OCI-LY7 (cell line): ENCODE measurements at regions not wholly inside any gene's neighbourhood (a gene's known extent, or its start where the extent isn't known, plus 50 kb on each side); places are given as distances from the start of the nearest gene placed in this dataset.
A peak's percentile ranks its signal among the peaks of the same experiment; 100 is the strongest.

Experiments used
- BruUV-seq: library from RNA; stranded (reverse); fragments of 400-500 nt; replicated peaks from 2 replicates; lab custom pipeline; 2021; lab: Mats Ljungman, UMichigan
- CTCF ChIA-PET: fragments of 300-600 bp; sonication (Branson Sonifier 250); formaldehyde crosslinking; loops from one replicate; lab custom pipeline; 2022; ENCODE audit warnings: antibody characterized with exemption; ENCODE audit not compliant: unreplicated experiment; lab: Charles Lee
- POLR2A ChIA-PET: fragments of 300-600 bp; sonication (Branson Sonifier 250); formaldehyde crosslinking; loops from one replicate; lab custom pipeline; 2022; ENCODE audit warnings: antibody characterized with exemption; lab: Charles Lee
- DNase-seq: peaks from one replicate; pipeline ENCODE4 v3.0.0-alpha.2; 2015; ENCODE audit warnings: low spot score
- H2AFZ ChIP-seq: fragments of 200-600 bp; sonication (generic), shearing (Covaris generic); 2 replicates; pipeline ENCODE4 v1.6.1; 2014; ENCODE audit warnings: mild to moderate bottlenecking, antibody characterized with exemption, low read length, moderate library complexity
- H3K27ac ChIP-seq: fragments of 200-600 bp; sonication (generic); 2 replicates; pipeline ENCODE4 v1.5.1; 2014; ENCODE audit warnings: mixed run types, low read depth, mild to moderate bottlenecking, moderate library complexity, low read length, inconsistent platforms; ENCODE audit not compliant: poor library complexity, severe bottlenecking
- H3K36me3 ChIP-seq: fragments of 200-600 bp; sonication (generic); 2 replicates; pipeline ENCODE4 v1.6.1; 2014; ENCODE audit warnings: mild to moderate bottlenecking, antibody characterized with exemption, low read length, moderate library complexity, mixed read lengths; ENCODE audit not compliant: insufficient read depth
- H3K4me1 ChIP-seq: fragments of 200-600 bp; sonication (generic); 2 replicates; pipeline ENCODE4 v1.5.1; 2014; ENCODE audit warnings: mild to moderate bottlenecking, low read length; ENCODE audit not compliant: insufficient read depth, poor library complexity, severe bottlenecking
- H3K4me2 ChIP-seq: fragments of 200-600 bp; sonication (generic); 2 replicates; pipeline ENCODE4 v1.6.1; 2014; ENCODE audit warnings: mild to moderate bottlenecking, low read length
- H3K4me3 ChIP-seq: fragments of 200-600 bp; sonication (generic); 2 replicates; pipeline ENCODE4 v1.5.1; 2014; ENCODE audit warnings: mild to moderate bottlenecking, low read depth, low read length; ENCODE audit not compliant: poor library complexity, severe bottlenecking
- H3K79me2 ChIP-seq: fragments of 200-600 bp; sonication (generic); 2 replicates; pipeline ENCODE4 v1.6.1; 2016; ENCODE audit warnings: low read depth, mild to moderate bottlenecking, low read length, moderate library complexity, mixed read lengths; ENCODE audit not compliant: insufficient read depth
- H3K9me2 ChIP-seq: fragments of 200-600 bp; sonication (generic); 2 replicates; pipeline ENCODE4 v1.6.1; 2016; ENCODE audit warnings: mild to moderate bottlenecking, low read length, mixed read lengths; ENCODE audit not compliant: insufficient read depth
- H3K9me3 ChIP-seq: fragments of 200-600 bp; sonication (generic); 2 replicates; pipeline ENCODE4 v1.6.1; 2014; ENCODE audit warnings: mild to moderate bottlenecking, mixed run types, low read length, mixed read lengths
- H4K20me1 ChIP-seq: fragments of 200-600 bp; sonication (generic); 2 replicates; pipeline ENCODE4 v1.6.1; 2014; ENCODE audit warnings: mild to moderate bottlenecking, antibody characterized with exemption, low read length, moderate library complexity, mixed read lengths; ENCODE audit not compliant: insufficient read depth
- CTCF ChIP-seq: fragments of 200-600 bp; sonication (generic); conservative IDR thresholded peaks from 2 replicates; pipeline ENCODE4 v1.5.1; 2014; ENCODE audit warnings: mild to moderate bottlenecking, antibody characterized with exemption, low read length, moderate library complexity, mixed read lengths
- EZH2phosphoT487 ChIP-seq: fragments of 200-600 bp; sonication (generic); IDR thresholded peaks from 2 replicates; pipeline ENCODE4 v1.6.1; 2018; ENCODE audit warnings: low read depth, borderline replicate concordance, mild to moderate bottlenecking, mixed run types, antibody characterized with exemption, low read length, moderate library complexity, mixed read lengths
- intact Hi-C: fragments of 100-400 bp; cut with micrococcal nuclease; formaldehyde crosslinking; loops from one replicate; pipeline ENCODE4 v1.10.0; 2022; ENCODE audit not compliant: unreplicated experiment

- no peaks in the 10 kb centered on the region for H3K36me3 ChIP-seq
These were observed 243.9 kb downstream of the FAM43A start for GRCh38 chr3:194929578-194929960.

DNA sequence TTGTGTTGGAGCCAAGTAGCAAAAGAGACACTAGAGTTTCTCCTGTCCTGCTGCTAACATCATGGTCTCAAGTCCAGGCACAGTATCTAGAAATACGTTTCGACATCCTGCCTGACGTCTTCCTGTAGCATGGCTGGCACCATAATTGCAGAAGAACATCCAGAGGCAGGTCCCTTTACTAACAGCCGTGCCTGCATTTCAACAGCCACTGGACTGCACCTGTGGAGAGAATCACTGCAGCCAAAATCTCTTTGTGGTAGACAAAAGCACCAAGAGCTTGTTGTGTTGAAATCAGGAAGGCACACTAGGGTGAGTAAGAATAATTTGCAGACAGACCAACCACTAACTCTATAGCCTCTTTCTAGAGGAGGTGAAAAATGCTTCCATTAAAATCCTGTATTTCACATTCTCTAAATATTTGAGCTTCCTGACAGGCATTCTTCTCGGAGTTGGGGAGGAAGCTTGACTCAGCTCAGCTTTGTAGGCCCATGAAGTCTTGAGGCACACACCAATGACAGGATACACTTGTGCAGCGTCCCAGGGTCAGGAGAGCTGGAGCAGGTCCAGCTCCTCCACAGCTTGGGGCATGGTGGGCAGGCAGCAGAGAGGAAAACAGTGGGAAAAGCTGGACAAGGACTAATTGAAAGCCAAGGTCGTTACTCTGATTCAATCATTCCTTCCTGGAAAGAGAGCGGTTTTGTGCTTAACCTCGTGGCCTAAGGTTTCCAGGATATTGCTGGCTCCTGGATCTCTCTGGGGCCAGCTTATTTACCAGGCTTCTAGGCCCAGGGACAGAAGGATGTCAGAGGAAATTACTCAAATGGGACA lies 244.9 kb downstream of the FAM43A start:
- intact Hi-C loops, result no loop called here
- H4K20me1 ChIP-seq, result no peaks in the 10 kb centered on the region
- no TSS peak for BruUV-seq
- TF ChIP-seq CTCF (no peak), EZH2phosphoT487 (no peak)
- ChIA-PET CTCF (no interaction called here), POLR2A (interaction anchor here (0.6 kb wide), 1 partner anchor 190 kb away, joined by 3 read pairs; no protein-coding TSS in a partner anchor)
- no peak overlapping the region for H3K4me2 ChIP-seq
- H3K36me3 ChIP-seq, result no peaks in the 10 kb centered on the region
- no peak overlapping the region for H3K27ac ChIP-seq
- H2AFZ ChIP-seq, result no peak overlapping the region
- peak; percentile 13 for DNase-seq
- H3K9me2 ChIP-seq, result no peaks in the 10 kb centered on the region
- 0 out of 2 replicates have a peak, but pooled peaks cover 7% of the 10 kb centered on the region for H3K9me3 ChIP-seq
- H3K79me2 ChIP-seq, result no peaks in the 10 kb centered on the region
- H3K4me3 ChIP-seq, result no peak overlapping the region
- peaks cover 4% of the 10 kb centered on the region for H3K4me1 ChIP-seq

More at GRCh38 chr3:194929578-194929960, 243.9 kb downstream of the FAM43A start:
- H3K9me3 ChIP-seq, result 0 out of 2 replicates have a peak, but pooled peaks cover 7% of the 10 kb centered on the region
- H2AFZ ChIP-seq, result no peak overlapping the region
- no peak overlapping the region for H3K4me2 ChIP-seq
- H3K27ac ChIP-seq, result no peak overlapping the region
- ChIA-PET POLR2A (no interaction called here), CTCF (no interaction called here)
- no peaks in the 10 kb centered on the region for H3K79me2 ChIP-seq
- DNase-seq, result no peak
- H3K9me2 ChIP-seq, result no peaks in the 10 kb centered on the region
- intact Hi-C loops, result no loop called here
- peaks cover 4% of the 10 kb centered on the region for H3K4me1 ChIP-seq
- TF ChIP-seq EZH2phosphoT487 (no peak), CTCF (no peak)
- H3K4me3 ChIP-seq, result no peak overlapping the region
- no peaks in the 10 kb centered on the region for H4K20me1 ChIP-seq
- BruUV-seq, result no TSS peak

DNA sequence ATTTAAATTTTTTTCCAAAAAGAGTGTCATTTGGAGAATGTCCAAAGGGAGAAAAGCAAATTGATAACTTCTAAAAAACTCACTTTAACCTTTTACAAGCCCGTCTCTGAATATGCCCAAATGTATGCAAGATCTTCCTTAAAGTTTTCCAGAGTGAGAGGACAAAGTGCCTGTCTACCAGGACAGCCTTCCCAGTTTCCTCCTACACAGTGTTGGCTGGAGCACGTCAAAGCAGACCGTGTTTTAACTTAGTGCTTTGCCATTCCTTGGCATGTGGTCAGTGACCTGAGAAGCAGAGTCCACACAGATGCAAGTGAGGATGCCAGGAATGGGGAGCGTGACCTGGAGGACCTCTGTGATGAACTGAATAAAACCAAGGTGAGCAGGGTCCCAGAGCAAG lies 245.7 kb downstream of the FAM43A start:
- H3K79me2 ChIP-seq, result no peaks in the 10 kb centered on the region

More for the DNA sequence above, 245.7 kb downstream of the FAM43A start:
- H3K9me3 ChIP-seq, result 0 out of 2 replicates have a peak, but pooled peaks cover 7% of the 10 kb centered on the region
- H3K9me2 ChIP-seq, result no peaks in the 10 kb centered on the region
- BruUV-seq, result no TSS peak
- ChIA-PET POLR2A (no interaction called here), CTCF (no interaction called here)
- DNase-seq, result no peak
- TF ChIP-seq EZH2phosphoT487 (no peak), CTCF (no peak)
- H2AFZ ChIP-seq, result no peak overlapping the region
- H3K4me2 ChIP-seq, result no peak overlapping the region
- H3K4me1 ChIP-seq, result no peaks in the 10 kb centered on the region
- H3K27ac ChIP-seq, result no peak overlapping the region
- H4K20me1 ChIP-seq, result no peaks in the 10 kb centered on the region
- no peaks in the 10 kb centered on the region for H3K36me3 ChIP-seq
- H3K4me3 ChIP-seq, result no peak overlapping the region
- intact Hi-C loops, result no loop called here
